CD14-positive monocyte (primary cell): ENCODE measurements at regions not wholly inside any gene's neighbourhood (a gene's known extent, or its start where the extent isn't known, plus 50 kb on each side); places are given as distances from the start of the nearest gene placed in this dataset.

Source experiments
- DNase-seq, 3 donors: peaks; one replicate each; pipeline ENCODE4 v3.0.0-alpha.2; 2011 to 2022
- H2AFZ ChIP-seq: 2 replicates; pipeline ENCODE4 v1.6.0; 2012; ENCODE audit warnings: mild to moderate bottlenecking, low read depth, low read length, inconsistent platforms; ENCODE audit not compliant: insufficient read depth, poor library complexity, severe bottlenecking
- H3K27ac ChIP-seq, 2 donors: 1 replicate in 1 of 2; 2 replicates in 1 of 2; pipeline ENCODE4 v1.5.1; 2012 to 2013; ENCODE audit warnings: low read length in 2 of 2, control low read depth in 1 of 2, inconsistent platforms in 1 of 2, low read depth in 1 of 2, mild to moderate bottlenecking in 1 of 2
- H3K27me3 ChIP-seq, 2 donors: one replicate each; pipeline versions ENCODE4 v1.6.0 to v1.6.1; 2011 to 2013; ENCODE audit warnings: low read length in 2 of 2; ENCODE audit not compliant: control insufficient read depth in 2 of 2, insufficient read depth in 2 of 2
- H3K36me3 ChIP-seq, 2 donors: replicated peaks in 1 of 2; 1 replicate in 1 of 2; 2 replicates in 1 of 2; pipeline versions ENCODE4 v1.5.1 to v1.6.1; 2012 to 2013; ENCODE audit warnings: low read length in 2 of 2, control low read depth in 1 of 2, inconsistent platforms in 1 of 2, mild to moderate bottlenecking in 1 of 2; ENCODE audit not compliant: insufficient read depth in 2 of 2, control insufficient read depth in 1 of 2
- H3K4me1 ChIP-seq, 2 donors: 1 replicate in 1 of 2; 2 replicates in 1 of 2; pipeline versions ENCODE4 v1.5.1 to v1.6.1; 2012 to 2013; ENCODE audit warnings: low read length in 2 of 2, control low read depth in 1 of 2, inconsistent platforms in 1 of 2, mild to moderate bottlenecking in 1 of 2, moderate library complexity in 1 of 2; ENCODE audit not compliant: insufficient read depth in 2 of 2, control insufficient read depth in 1 of 2
- H3K4me2 ChIP-seq: replicated peaks from 2 replicates; pipeline ENCODE3; 2012; ENCODE audit warnings: low read length, moderate library complexity, mild to moderate bottlenecking; ENCODE audit not compliant: poor library complexity, severe bottlenecking; ENCODE audit errors: extremely low read depth
- H3K4me3 ChIP-seq, 3 experiments: fragments of 200-600 bp in 1 of 3; sonication (generic) in 1 of 3; replicated peaks in 1 of 3; 1 replicate in 2 of 3; 2 replicates in 1 of 3; pipeline ENCODE4 v1.5.1; 2011 to 2013; ENCODE audit warnings: low read length in 3 of 3, mild to moderate bottlenecking in 3 of 3, control low read depth in 2 of 3, low read depth in 2 of 3, inconsistent platforms in 1 of 3, moderate library complexity in 1 of 3
- H3K79me2 ChIP-seq: 2 replicates; pipeline ENCODE4 v1.6.0; 2012; ENCODE audit warnings: mild to moderate bottlenecking, control low read depth, inconsistent platforms, low read length, moderate library complexity; ENCODE audit not compliant: insufficient read depth
- H3K9ac ChIP-seq: 2 replicates; pipeline ENCODE4 v1.6.0; 2017; ENCODE audit warnings: low read length, mild to moderate bottlenecking; ENCODE audit not compliant: insufficient read depth, poor library complexity, severe bottlenecking
- H3K9me3 ChIP-seq, 2 donors: replicated peaks in 1 of 2; 1 replicate in 1 of 2; 2 replicates in 1 of 2; pipeline versions ENCODE4 v1.5.1 to v1.6.1; 2012 to 2013; ENCODE audit warnings: low read length in 2 of 2, control low read depth in 1 of 2; ENCODE audit not compliant: control insufficient read depth in 1 of 2, insufficient read depth in 1 of 2
- H4K20me1 ChIP-seq: 2 replicates; pipeline ENCODE4 v1.6.0; 2012; ENCODE audit warnings: mild to moderate bottlenecking, low read length, control low read depth, moderate library complexity; ENCODE audit not compliant: insufficient read depth
- H3K27ac Mint-ChIP-seq, 7 donors: one replicate each; pipeline ENCODE4 v1.8.0; 2020; ENCODE audit warnings: mild to moderate bottlenecking in 7 of 7, mixed read lengths in 7 of 7, moderate library complexity in 6 of 7, inconsistent platforms in 2 of 7
- H3K27me3 Mint-ChIP-seq, 3 donors: one replicate each; pipeline ENCODE4 v1.8.0; 2021 to 2022; ENCODE audit warnings: low read depth in 3 of 3, mild to moderate bottlenecking in 3 of 3, mixed read lengths in 3 of 3, moderate library complexity in 3 of 3, inconsistent platforms in 1 of 3
- H3K36me3 Mint-ChIP-seq, 2 donors: one replicate each; pipeline ENCODE4 v1.8.0; 2020; ENCODE audit warnings: mixed read lengths in 2 of 2, inconsistent platforms in 1 of 2, mild to moderate bottlenecking in 1 of 2
- H3K4me1 Mint-ChIP-seq: one replicate; pipeline ENCODE4 v1.8.0; 2020; ENCODE audit warnings: mild to moderate bottlenecking, mixed read lengths
- H3K4me3 Mint-ChIP-seq, 2 donors: one replicate each; pipeline ENCODE4 v1.8.0; 2020; ENCODE audit warnings: mild to moderate bottlenecking in 2 of 2, mixed read lengths in 2 of 2, moderate library complexity in 1 of 2
- H3K9me3 Mint-ChIP-seq, 7 donors: one replicate each; pipeline ENCODE4 v1.8.0; 2020 to 2022; ENCODE audit warnings: mixed read lengths in 7 of 7, mild to moderate bottlenecking in 6 of 7, moderate library complexity in 6 of 7, inconsistent platforms in 2 of 7
- WGBS: methylation state at CpG from one replicate; pipeline ENCODE4 v1.1.5; 2013; ENCODE audit warnings: missing lambda C conversion rate; ENCODE audit not compliant: insufficient coverage; 5-methylcytosine and 5-hydroxymethylcytosine counted together
- intact Hi-C, 2 donors: fragments of 100-400 bp; cut with micrococcal nuclease; formaldehyde crosslinking; loops; one replicate each; pipeline versions ENCODE4 v1.15.0 to v1.15.1; 2023
- TF ChIP-seq, protein P1 (sequence below): fragments of 200-600 bp; IDR thresholded peaks from one replicate; pipeline ENCODE4 v1.8.0; 2022; ENCODE audit warnings: antibody characterized with exemption, mild to moderate bottlenecking

- H3K4me1 ChIP-seq = no peaks in the 10 kb centered on the region
- H2AFZ ChIP-seq = no peak overlapping the region
- no CpG with 5 or more reads among the region's 2 CpGs for WGBS
- H4K20me1 ChIP-seq = no peaks in the 10 kb centered on the region
- no peak overlapping the region for H3K27ac Mint-ChIP-seq
- no peaks in the 10 kb centered on the region for H3K79me2 ChIP-seq
- H3K4me1 Mint-ChIP-seq = no peaks in the 10 kb centered on the region
- TF ChIP-seq, protein P1, sequence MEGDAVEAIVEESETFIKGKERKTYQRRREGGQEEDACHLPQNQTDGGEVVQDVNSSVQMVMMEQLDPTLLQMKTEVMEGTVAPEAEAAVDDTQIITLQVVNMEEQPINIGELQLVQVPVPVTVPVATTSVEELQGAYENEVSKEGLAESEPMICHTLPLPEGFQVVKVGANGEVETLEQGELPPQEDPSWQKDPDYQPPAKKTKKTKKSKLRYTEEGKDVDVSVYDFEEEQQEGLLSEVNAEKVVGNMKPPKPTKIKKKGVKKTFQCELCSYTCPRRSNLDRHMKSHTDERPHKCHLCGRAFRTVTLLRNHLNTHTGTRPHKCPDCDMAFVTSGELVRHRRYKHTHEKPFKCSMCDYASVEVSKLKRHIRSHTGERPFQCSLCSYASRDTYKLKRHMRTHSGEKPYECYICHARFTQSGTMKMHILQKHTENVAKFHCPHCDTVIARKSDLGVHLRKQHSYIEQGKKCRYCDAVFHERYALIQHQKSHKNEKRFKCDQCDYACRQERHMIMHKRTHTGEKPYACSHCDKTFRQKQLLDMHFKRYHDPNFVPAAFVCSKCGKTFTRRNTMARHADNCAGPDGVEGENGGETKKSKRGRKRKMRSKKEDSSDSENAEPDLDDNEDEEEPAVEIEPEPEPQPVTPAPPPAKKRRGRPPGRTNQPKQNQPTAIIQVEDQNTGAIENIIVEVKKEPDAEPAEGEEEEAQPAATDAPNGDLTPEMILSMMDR = no peak
- no peak overlapping the region for H3K4me3 Mint-ChIP-seq
- no peak overlapping the region for H3K4me2 ChIP-seq
- H3K27ac ChIP-seq = no peak overlapping the region
- H3K36me3 ChIP-seq = no peaks in the 10 kb centered on the region
- no peak overlapping the region for H3K9ac ChIP-seq
- H3K36me3 Mint-ChIP-seq = no peaks in the 10 kb centered on the region
- H3K9me3 Mint-ChIP-seq = peaks cover 0 to 13% (median 2%) of the 10 kb centered on the region in 7 donors
- no peaks in the 10 kb centered on the region for H3K27me3 Mint-ChIP-seq
- intact Hi-C loops = no loop called here
- DNase-seq = no peak
- H3K27me3 ChIP-seq = no peaks in the 10 kb centered on the region
- no peaks in the 10 kb centered on the region for H3K9me3 ChIP-seq
- H3K4me3 ChIP-seq = no peak overlapping the region
Measured at GRCh38 chr16:60259956-60260355, 1525.8 kb upstream of the GOT2 start.

DNA sequence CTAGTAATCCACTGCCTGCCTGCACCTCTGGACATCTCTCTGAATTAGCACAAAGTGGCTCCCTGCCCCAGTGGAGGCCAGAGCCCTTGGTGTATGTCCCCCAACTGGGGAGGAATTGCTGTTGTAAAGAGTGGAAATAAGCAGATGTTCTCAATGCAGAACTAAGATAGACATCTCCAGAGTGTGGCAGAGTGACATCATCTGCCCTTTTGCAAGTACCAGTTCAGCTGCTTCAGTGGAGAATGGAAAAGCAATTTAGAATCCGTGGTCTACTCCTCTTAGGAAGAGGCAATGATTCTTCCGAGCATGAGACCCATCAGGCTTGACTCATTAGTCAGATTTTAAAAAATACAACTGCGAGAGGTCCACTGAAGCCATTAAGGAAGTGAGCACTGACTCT, 1512.0 kb upstream of the GOT2 start:
- Histone ChIP-seq H3K27ac (no peak overlapping the region), H3K4me2 (no peak overlapping the region), H3K9ac (no peak overlapping the region), H3K4me3 (no peak overlapping the region), H3K36me3 (no peaks in the 10 kb centered on the region), H3K4me1 (no peaks in the 10 kb centered on the region), H2AFZ (no peak overlapping the region), H3K27me3 (no peaks in the 10 kb centered on the region), H4K20me1 (no peaks in the 10 kb centered on the region), H3K79me2 (no peaks in the 10 kb centered on the region), H3K9me3 (no peaks in the 10 kb centered on the region)
- Mint-ChIP-seq H3K4me3 (no peak overlapping the region), H3K27ac (no peak overlapping the region), H3K4me1 (no peaks in the 10 kb centered on the region), H3K27me3 (peaks cover 0 to 2% (median 2%) of the 10 kb centered on the region in 3 donors), H3K36me3 (no peaks in the 10 kb centered on the region), H3K9me3 (peaks cover 0 to 3% (median 0%) of the 10 kb centered on the region in 7 donors)
- TF ChIP-seq, protein P1 = no peak
- DNase-seq = no peak
- no CpG with 5 or more reads among the region's 3 CpGs for WGBS
- intact Hi-C loops = no loop called here
